NCI-H187 (cell line): ENCODE measurements at regions not wholly inside any gene's neighbourhood (a gene's known extent, or its start where the extent isn't known, plus 50 kb on each side); places are given as distances from the start of the nearest gene placed in this dataset.
"Not testable (repeated sequence)": the region's sequence is repeated elsewhere in the genome, so short reads cannot be mapped to it uniquely, and the experiment has no call there.

Experiments
- DNase-seq, 2 experiments: peaks; one replicate each; lab custom pipeline; 2025; lab: John Stamatoyannopoulos, UW

- peak in 1 of 2 experiments; percentile 46 for DNase-seq
These were observed 130.7 kb downstream of the UNC93B1 start for GRCh38 chr11:67873223-67873622.

- DNase-seq, result not testable (repeated sequence)
These were observed 132.7 kb downstream of the UNC93B1 start for GRCh38 chr11:67871168-67871567.

GRCh38 chr11:67862896-67863295 lies 141.0 kb downstream of the UNC93B1 start:
- DNase-seq, result not testable (repeated sequence)

GRCh38 chr11:67859513-67860161 lies 144.3 kb downstream of the UNC93B1 start:
- DNase-seq, result not testable (repeated sequence)

- DNase-seq, result not testable (repeated sequence)
These were observed 153.2 kb downstream of the UNC93B1 start for GRCh38 chr11:67850747-67851146.

- DNase-seq, result not testable (repeated sequence)
These were observed 154.1 kb downstream of the UNC93B1 start for GRCh38 chr11:67849766-67850165.

GRCh38 chr11:67847896-67848875 lies 155.7 kb downstream of the UNC93B1 start:
- not testable (repeated sequence) for DNase-seq

- DNase-seq, result not testable (repeated sequence)
These were observed 157.6 kb downstream of the UNC93B1 start for GRCh38 chr11:67846303-67846702.

GRCh38 chr11:67845296-67845695 lies 158.6 kb downstream of the UNC93B1 start:
- not testable (repeated sequence) for DNase-seq

- not testable (repeated sequence) for DNase-seq
These were observed 163.3 kb downstream of the UNC93B1 start for GRCh38 chr11:67840599-67840998.

GRCh38 chr11:67830152-67830551 lies 155.7 kb upstream of the ALDH3B2 start:
- not testable (repeated sequence) for DNase-seq

- not testable (repeated sequence) for DNase-seq
These were observed 152.5 kb upstream of the ALDH3B2 start for GRCh38 chr11:67826951-67827296.

GRCh38 chr11:67826028-67826950 lies 151.9 kb upstream of the ALDH3B2 start:
- DNase-seq, result peak; percentile 78

- not testable (repeated sequence) for DNase-seq
These were observed 150.4 kb upstream of the ALDH3B2 start for GRCh38 chr11:67824861-67825260.

- DNase-seq, result no peak
These were observed 145.7 kb upstream of the ALDH3B2 start for GRCh38 chr11:67820081-67820480.

GRCh38 chr11:67817558-67817957 lies 143.1 kb upstream of the ALDH3B2 start:
- DNase-seq, result not testable (repeated sequence)

- DNase-seq, result not testable (repeated sequence)
These were observed 134.9 kb upstream of the ALDH3B2 start for GRCh38 chr11:67809301-67809700.

GRCh38 chr11:67807896-67808295 lies 133.5 kb upstream of the ALDH3B2 start:
- not testable (repeated sequence) for DNase-seq

GRCh38 chr11:67806728-67807235 lies 132.4 kb upstream of the ALDH3B2 start:
- DNase-seq, result not testable (repeated sequence)

- DNase-seq, result not testable (repeated sequence)
These were observed 131.8 kb upstream of the ALDH3B2 start for GRCh38 chr11:67806183-67806582.
